Cardiac muscle cell (in vitro differentiated cells and primary cell): ENCODE measurements at regions not wholly inside any gene's neighbourhood (a gene's known extent, or its start where the extent isn't known, plus 50 kb on each side); places are given as distances from the start of the nearest gene placed in this dataset.

Experiments
- DNase-seq, 2 donors: peaks; one replicate each; pipeline versions ENCODE4 v3.0.0 to v3.0.0-alpha.2; 2010 to 2017; ENCODE audit warnings: low read depth in 1 of 2, low spot score in 1 of 2
- H3K27ac ChIP-seq: fragments of 200-600 bp; sonication (generic); 2 replicates; pipeline ENCODE4 v1.5.1; 2016
- H3K27me3 ChIP-seq: fragments of 200-600 bp; sonication (generic); 2 replicates; pipeline ENCODE4 v1.6.0; 2016; ENCODE audit warnings: control low read depth
- H3K36me3 ChIP-seq: fragments of 200-600 bp; sonication (generic); 2 replicates; pipeline ENCODE4 v1.5.1; 2016; ENCODE audit warnings: control low read depth
- H3K4me1 ChIP-seq: fragments of 200-600 bp; sonication (generic); 2 replicates; pipeline ENCODE4 v1.8.1; 2017; ENCODE audit warnings: low read depth, mild to moderate bottlenecking, mixed run types
- H3K4me3 ChIP-seq: fragments of 200-600 bp; sonication (generic); 2 replicates; pipeline ENCODE4 v1.5.1; 2016; ENCODE audit warnings: mild to moderate bottlenecking
- H3K9me3 ChIP-seq: fragments of 200-600 bp; sonication (generic); 2 replicates; pipeline ENCODE4 v1.5.1; 2017; ENCODE audit warnings: low read depth, mild to moderate bottlenecking, control low read depth
- CTCF ChIP-seq: IDR thresholded peaks from 2 replicates; pipeline ENCODE4 v1.5.1; 2012; ENCODE audit warnings: low read depth, mild to moderate bottlenecking, low read length

- no peak for DNase-seq
- no peaks in the 10 kb centered on the region for H3K36me3 ChIP-seq
Observed at GRCh38 chr5:77558266-77558665, 66.2 kb upstream of the WDR41 start.

GRCh38 chr5:77550406-77550805 lies 58.3 kb upstream of the WDR41 start:
- H3K4me1 ChIP-seq, result no peaks in the 10 kb centered on the region
- no peak overlapping the region for H3K27ac ChIP-seq
- no peak overlapping the region for H3K4me3 ChIP-seq
- no peaks in the 10 kb centered on the region for H3K36me3 ChIP-seq
- peak in 1 of 2 donors; percentile 29 for DNase-seq
- no peaks in the 10 kb centered on the region for H3K9me3 ChIP-seq
- no peaks in the 10 kb centered on the region for H3K27me3 ChIP-seq
- no peak for TF ChIP-seq CTCF

More at GRCh38 chr5:77558266-77558665, 66.2 kb upstream of the WDR41 start:
- H3K4me1 ChIP-seq, result no peaks in the 10 kb centered on the region
- no peak overlapping the region for H3K4me3 ChIP-seq
- no peaks in the 10 kb centered on the region for H3K9me3 ChIP-seq
- peaks cover 10% of the 10 kb centered on the region for H3K27me3 ChIP-seq
- H3K27ac ChIP-seq, result no peak overlapping the region
- TF ChIP-seq CTCF, result no peak

GRCh38 chr5:77545285-77545684 lies 53.2 kb upstream of the WDR41 start:
- no peak for DNase-seq
- Histone ChIP-seq H3K9me3 (no peaks in the 10 kb centered on the region), H3K27me3 (no peaks in the 10 kb centered on the region), H3K4me3 (no peak overlapping the region), H3K4me1 (no peaks in the 10 kb centered on the region), H3K36me3 (no peaks in the 10 kb centered on the region), H3K27ac (no peak overlapping the region)
- no peak for TF ChIP-seq CTCF
